Urinary bladder (tissue), 3 donors: ENCODE measurements at regions not wholly inside any gene's neighbourhood (a gene's known extent, or its start where the extent isn't known, plus 50 kb on each side); places are given as distances from the start of the nearest gene placed in this dataset.
A peak's percentile ranks its signal among the peaks of the same experiment; 100 is the strongest.
"Not testable (repeated sequence)": the region's sequence is repeated elsewhere in the genome, so short reads cannot be mapped to it uniquely, and the experiment has no call there.

Experiments used
- DNase-seq: peaks from one replicate; pipeline ENCODE4 v3.0.0-alpha.2; 2015; ENCODE audit errors: extremely low spot score
- H3K27ac ChIP-seq: one replicate; pipeline ENCODE4 v1.5.1; 2013; ENCODE audit warnings: low read depth, mild to moderate bottlenecking, moderate library complexity
- H3K36me3 ChIP-seq: one replicate; pipeline ENCODE4 v1.6.1; 2013; ENCODE audit warnings: mild to moderate bottlenecking, moderate library complexity; ENCODE audit not compliant: insufficient read depth
- H3K4me1 ChIP-seq: one replicate; pipeline ENCODE4 v1.6.1; 2013; ENCODE audit warnings: mild to moderate bottlenecking, moderate library complexity; ENCODE audit not compliant: insufficient read depth
- H3K4me3 ChIP-seq: one replicate; pipeline ENCODE4 v1.5.1; 2013; ENCODE audit warnings: low read depth, low read length
- WGBS: extraction: QIAGEN DNeasy Blood & Tissue Kit; methylation state at CpG from one replicate; pipeline ENCODE4 v1.1.7; 2013; 5-methylcytosine and 5-hydroxymethylcytosine counted together
- donor health status: healthy with polysubstance abuse.
- donor health status: healthy.

DNA sequence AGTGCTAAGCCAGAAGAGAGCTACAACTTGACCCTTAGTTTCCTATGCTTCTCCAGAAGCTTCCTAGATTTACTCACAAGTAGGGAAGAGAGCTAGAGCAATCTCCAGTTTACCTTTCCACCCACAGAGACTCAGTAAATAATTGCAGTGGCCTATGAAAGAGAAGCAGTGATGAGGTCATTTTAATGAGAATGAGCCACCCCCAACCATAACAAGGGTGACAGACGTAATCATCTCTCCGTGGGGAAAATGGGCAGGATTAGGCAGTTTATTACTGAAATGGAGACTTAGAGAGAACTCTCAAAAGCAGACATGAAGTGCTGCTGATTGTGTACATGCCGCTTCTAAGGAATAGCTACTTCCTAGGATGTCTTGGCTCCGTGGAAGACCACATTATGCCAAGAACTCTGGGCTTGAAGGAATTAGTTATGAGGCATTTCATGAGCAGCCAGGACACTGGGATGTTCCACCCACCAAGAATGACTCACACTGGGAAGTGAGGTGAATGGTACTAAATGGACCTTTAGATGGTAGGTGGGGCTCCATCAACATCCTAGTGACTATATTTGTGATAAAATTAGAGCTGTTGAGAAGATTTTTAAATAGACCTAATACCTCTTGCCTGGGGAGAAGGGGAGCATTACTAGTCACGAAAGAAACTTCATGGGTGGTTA is 160.9 kb downstream of the EDEM1 start:
- H3K4me3 ChIP-seq: no peak overlapping the region
- 76% methylated on average over 5 of the region's 5 CpGs for WGBS
- H3K4me1 ChIP-seq: no peaks in the 10 kb centered on the region
- H3K27ac ChIP-seq: no peak overlapping the region
- H3K36me3 ChIP-seq: peaks cover 1% of the 10 kb centered on the region
- DNase-seq: no peak

GRCh38 chr3:5349343-5349742 is 161.8 kb downstream of the EDEM1 start:
- Histone ChIP-seq H3K27ac (no peak overlapping the region), H3K4me1 (no peaks in the 10 kb centered on the region), H3K4me3 (no peak overlapping the region), H3K36me3 (peaks cover 1% of the 10 kb centered on the region)
- 76% methylated on average over 2 of the region's 2 CpGs for WGBS
- no peak for DNase-seq

GRCh38 chr3:5357089-5357488 is 169.6 kb downstream of the EDEM1 start:
- WGBS: 84% methylated on average over 1 of the region's 1 CpG
- Histone ChIP-seq H3K4me3 (no peak overlapping the region), H3K27ac (no peak overlapping the region)

DNA sequence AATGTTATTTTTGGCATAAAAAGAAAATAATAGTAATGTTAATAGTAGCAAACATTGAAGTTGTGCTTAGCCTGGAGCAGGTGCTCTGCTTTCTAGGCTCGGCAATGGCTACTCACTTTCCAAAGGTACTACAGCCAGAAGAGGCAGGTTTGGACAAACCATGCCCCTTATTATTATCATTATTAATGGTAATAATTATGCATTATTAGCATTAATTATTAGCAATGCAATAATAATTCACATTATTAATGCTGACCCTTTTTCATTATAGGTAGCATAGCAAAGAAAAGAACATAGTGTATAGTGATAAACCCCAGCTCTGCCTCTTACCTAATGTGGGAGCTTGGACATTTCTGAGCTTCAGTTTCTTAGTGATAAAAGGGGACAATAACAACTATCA is 171.4 kb downstream of the EDEM1 start:
- Histone ChIP-seq H3K36me3 (no peaks in the 10 kb centered on the region), H3K27ac (no peak overlapping the region), H3K4me3 (no peak overlapping the region), H3K4me1 (no peaks in the 10 kb centered on the region)
- DNase-seq: no peak
- 94% methylated on average over 1 of the region's 1 CpG for WGBS

More at GRCh38 chr3:5357089-5357488, 169.6 kb downstream of the EDEM1 start:
- Histone ChIP-seq H3K4me1 (no peaks in the 10 kb centered on the region), H3K36me3 (no peaks in the 10 kb centered on the region)
- DNase-seq: no peak

DNA sequence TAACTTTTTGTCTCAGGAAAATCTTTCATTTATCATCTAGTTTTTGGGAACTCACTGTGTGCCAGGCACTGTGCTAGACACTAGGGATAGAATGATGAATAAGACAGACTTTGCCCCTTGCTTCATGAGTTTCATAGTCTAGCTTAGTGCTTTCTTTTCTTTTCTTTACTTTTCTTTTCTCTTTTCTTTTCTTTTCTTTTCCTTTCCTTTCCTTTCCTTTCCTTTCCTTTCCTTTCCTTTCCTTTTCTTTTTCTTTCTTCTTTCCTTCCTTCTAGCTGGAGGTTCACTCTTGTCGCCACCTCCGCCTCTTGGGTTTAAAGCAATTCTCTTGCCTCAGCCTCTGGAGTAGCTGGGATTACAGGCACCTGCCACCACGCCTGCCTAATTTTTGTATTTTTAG is 172.9 kb downstream of the EDEM1 start:
- no peaks in the 10 kb centered on the region for H3K36me3 ChIP-seq
- no peak overlapping the region for H3K4me3 ChIP-seq
- WGBS: 96% methylated on average over 3 of the region's 3 CpGs
- H3K4me1 ChIP-seq: no peaks in the 10 kb centered on the region
- no peak overlapping the region for H3K27ac ChIP-seq
- no peak for DNase-seq

GRCh38 chr3:5366746-5367145 is 179.2 kb downstream of the EDEM1 start:
- H3K27ac ChIP-seq: no peak overlapping the region
- DNase-seq: no peak
- no peaks in the 10 kb centered on the region for H3K4me1 ChIP-seq

GRCh38 chr3:5371555-5371954 is 184.0 kb downstream of the EDEM1 start:
- not testable (repeated sequence) for H3K27ac ChIP-seq, H3K4me3 ChIP-seq, H3K36me3 ChIP-seq, DNase-seq, H3K4me1 ChIP-seq
- WGBS: 98% methylated on average over 2 of the region's 2 CpGs

More at GRCh38 chr3:5366746-5367145, 179.2 kb downstream of the EDEM1 start:
- no peak overlapping the region for H3K4me3 ChIP-seq
- H3K36me3 ChIP-seq: no peaks in the 10 kb centered on the region

GRCh38 chr3:5376761-5377160 is 189.3 kb downstream of the EDEM1 start:
- Histone ChIP-seq H3K4me3 (no peak overlapping the region), H3K27ac (no peak overlapping the region), H3K4me1 (no peaks in the 10 kb centered on the region), H3K36me3 (no peaks in the 10 kb centered on the region)
- 57% methylated on average over 6 of the region's 6 CpGs for WGBS
- peak; percentile 7 for DNase-seq

DNA sequence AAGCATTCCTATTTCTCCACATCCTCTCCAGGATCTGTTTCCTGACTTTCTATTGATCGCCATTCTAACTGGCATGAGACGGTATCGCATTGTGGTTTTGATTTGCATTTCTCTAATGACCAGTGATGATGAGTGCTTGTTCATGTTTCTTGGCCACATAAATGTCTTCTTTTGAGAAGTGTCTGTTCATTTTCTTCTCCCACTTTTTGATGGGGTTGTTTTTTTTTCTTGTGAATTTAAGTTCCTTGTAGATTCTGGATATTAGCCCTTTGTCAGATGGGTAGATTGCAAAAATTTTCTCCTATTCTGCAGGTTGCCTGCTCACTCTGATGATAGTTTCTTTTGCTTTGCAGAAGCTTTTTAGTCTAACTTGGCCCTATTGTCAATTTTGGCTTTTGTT is 191.8 kb downstream of the EDEM1 start:
- H3K4me3 ChIP-seq, DNase-seq, H3K27ac ChIP-seq, H3K4me1 ChIP-seq, H3K36me3 ChIP-seq: not testable (repeated sequence)
- 97% methylated on average over 3 of the region's 3 CpGs for WGBS

DNA sequence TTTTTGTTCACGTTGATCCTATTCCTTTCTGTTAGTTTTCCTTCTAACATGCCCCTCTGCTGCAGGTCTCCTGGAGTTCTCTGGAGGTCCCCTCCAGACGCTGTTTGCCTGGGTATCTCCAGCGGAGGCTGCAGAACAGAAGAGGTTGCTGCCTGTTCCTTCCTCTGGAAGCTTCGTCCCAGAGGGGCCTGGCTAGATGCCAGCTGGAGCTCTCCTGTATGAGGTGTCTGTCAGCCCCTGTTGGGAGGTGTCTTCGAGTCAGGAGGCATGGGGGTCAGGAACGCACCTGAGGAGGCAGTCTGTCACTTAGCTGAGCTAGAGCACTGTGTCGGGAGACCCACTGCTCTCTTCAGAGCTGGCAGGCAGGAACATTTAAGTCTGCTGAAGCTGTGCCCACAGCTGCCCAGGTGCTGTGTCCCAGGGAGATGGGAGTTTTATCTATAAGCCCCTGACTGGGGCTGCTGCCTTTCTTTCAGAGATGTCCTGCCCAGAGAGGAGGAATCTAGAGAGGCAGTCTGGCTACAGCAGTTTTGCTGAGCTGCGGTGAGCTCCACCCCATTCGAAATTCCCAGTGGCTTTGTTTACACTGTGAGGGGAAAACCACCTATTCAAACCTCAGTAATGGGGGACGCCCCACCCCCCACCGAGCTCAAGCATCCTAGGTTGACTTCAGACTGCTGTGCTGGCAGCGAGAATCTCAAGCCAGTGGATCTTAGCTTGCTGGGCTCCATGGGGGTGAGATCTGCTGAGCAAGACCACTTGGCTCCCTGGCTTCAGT is 196.2 kb downstream of the EDEM1 start:
- H3K4me3 ChIP-seq, H3K36me3 ChIP-seq, DNase-seq, H3K4me1 ChIP-seq, H3K27ac ChIP-seq: not testable (repeated sequence)
- WGBS: 85% methylated on average over 12 of the region's 12 CpGs

DNA sequence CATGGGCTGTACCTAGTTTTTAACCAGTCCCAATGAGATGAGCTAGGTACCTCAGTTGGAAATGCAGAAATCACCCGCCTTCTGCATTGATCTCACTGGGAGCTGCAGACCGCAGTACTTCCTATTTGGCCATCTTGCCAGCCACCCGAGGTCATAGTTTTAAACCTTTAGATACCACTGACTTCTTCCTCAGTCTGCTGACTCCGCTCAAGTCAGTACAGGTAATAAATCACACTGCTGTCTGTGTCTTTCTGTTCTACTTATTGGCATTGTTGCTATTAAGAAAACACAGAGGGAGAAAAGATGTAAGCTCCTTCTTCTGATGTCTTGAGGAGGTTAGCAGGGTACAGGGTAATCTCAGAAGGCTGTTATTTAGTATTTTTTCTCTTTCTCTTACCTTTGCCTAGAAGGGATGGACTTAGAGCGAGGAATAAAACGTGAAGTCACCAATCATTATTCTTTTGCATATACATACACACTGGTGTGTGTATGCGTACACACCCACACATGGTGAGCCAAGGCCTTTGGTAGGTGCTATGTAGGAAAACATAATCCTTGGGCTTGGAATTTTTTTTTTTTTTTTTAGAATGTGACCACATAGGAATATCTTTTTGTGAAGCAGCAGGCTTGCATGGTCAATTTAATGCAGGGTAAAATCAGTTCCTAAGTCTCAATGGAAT is 197.2 kb downstream of the EDEM1 start:
- no peaks in the 10 kb centered on the region for H3K36me3 ChIP-seq
- no peak overlapping the region for H3K27ac ChIP-seq
- WGBS: 85% methylated on average over 7 of the region's 7 CpGs
- no peak overlapping the region for H3K4me3 ChIP-seq
- DNase-seq: no peak
- H3K4me1 ChIP-seq: no peaks in the 10 kb centered on the region

DNA sequence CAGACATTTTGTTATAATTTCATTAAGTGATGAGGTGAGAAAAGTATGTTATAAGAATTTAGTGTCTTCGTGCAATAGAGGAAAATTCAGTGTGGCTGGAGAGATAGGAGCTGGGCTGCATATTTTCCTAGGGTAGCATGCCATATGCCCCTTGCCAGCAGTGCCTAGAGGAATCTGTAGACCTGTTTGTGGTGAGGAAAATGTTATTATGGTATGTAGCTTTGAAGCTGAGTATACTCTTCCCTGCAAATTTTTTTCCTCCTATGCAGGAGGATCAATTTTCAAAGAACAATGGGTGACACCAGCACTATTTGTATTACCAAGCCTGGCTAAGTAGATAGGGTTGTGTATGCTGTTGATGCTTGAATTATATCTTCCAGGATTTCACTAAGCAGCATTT is 200.6 kb downstream of the EDEM1 start:
- H3K36me3 ChIP-seq: no peaks in the 10 kb centered on the region
- WGBS: 70% methylated on average over 1 of the region's 1 CpG
- H3K27ac ChIP-seq: no peak overlapping the region

GRCh38 chr3:5389057-5389456 is 201.6 kb downstream of the EDEM1 start:
- no peak overlapping the region for H3K27ac ChIP-seq
- H3K4me3 ChIP-seq: no peak overlapping the region
- no peaks in the 10 kb centered on the region for H3K4me1 ChIP-seq
- peak; percentile 10 for DNase-seq
- H3K36me3 ChIP-seq: no peaks in the 10 kb centered on the region
- WGBS: 75% methylated on average over 4 of the region's 4 CpGs

More for the DNA sequence above, 200.6 kb downstream of the EDEM1 start:
- DNase-seq: no peak
- Histone ChIP-seq H3K4me3 (no peak overlapping the region), H3K4me1 (no peaks in the 10 kb centered on the region)

DNA sequence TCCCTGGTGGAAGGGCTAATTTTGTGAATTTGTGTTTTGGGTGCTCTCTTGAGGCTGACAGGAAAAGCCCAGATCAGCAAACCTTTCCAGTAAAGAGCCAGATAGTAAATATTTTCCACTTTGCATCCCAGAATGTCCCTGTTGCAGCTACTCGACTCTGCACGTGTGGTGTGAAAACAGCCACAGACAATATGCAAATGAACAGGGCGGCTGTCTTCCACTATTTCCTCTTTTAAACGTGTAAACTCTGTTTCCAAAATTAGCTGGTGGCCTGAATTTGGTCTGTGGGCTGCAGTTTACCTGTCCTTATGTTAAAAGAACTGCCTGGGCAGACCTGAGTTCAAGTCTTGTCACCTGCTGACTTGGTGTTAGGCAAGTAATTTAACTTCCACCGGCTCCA is 202.7 kb downstream of the EDEM1 start:
- Histone ChIP-seq H3K36me3 (no peaks in the 10 kb centered on the region), H3K4me1 (no peaks in the 10 kb centered on the region), H3K27ac (no peak overlapping the region), H3K4me3 (no peak overlapping the region)
- DNase-seq: no peak
- WGBS: 60% methylated on average over 5 of the region's 5 CpGs
